Smooth muscle cell (in vitro differentiated cells): ENCODE measurements at regions not wholly inside any gene's neighbourhood (a gene's known extent, or its start where the extent isn't known, plus 50 kb on each side); places are given as distances from the start of the nearest gene placed in this dataset.

Experiments used
- DNase-seq: peaks from one replicate; lab custom pipeline; 2025; ENCODE audit not compliant: unreplicated experiment; lab: John Stamatoyannopoulos, UW
- H2AFZ ChIP-seq: fragments of 200-600 bp; sonication (generic); 2 replicates; pipeline ENCODE4 v1.6.0; 2016; ENCODE audit warnings: antibody characterized with exemption, low read depth, mild to moderate bottlenecking
- H3F3A ChIP-seq: fragments of 200-600 bp; sonication (generic); 2 replicates; pipeline ENCODE4 v1.6.0; 2017; ENCODE audit warnings: antibody characterized with exemption, low read depth
- H3K27ac ChIP-seq: fragments of 200-600 bp; sonication (generic); 2 replicates; pipeline ENCODE4 v1.5.1; 2016; ENCODE audit warnings: low read depth, mild to moderate bottlenecking
- H3K27me3 ChIP-seq: fragments of 200-600 bp; sonication (generic); 2 replicates; pipeline ENCODE4 v1.6.1; 2016; ENCODE audit warnings: low read depth, mild to moderate bottlenecking
- H3K36me3 ChIP-seq: fragments of 200-600 bp; sonication (generic); 2 replicates; pipeline ENCODE4 v1.5.1; 2016; ENCODE audit warnings: low read depth
- H3K4me1 ChIP-seq: fragments of 200-600 bp; sonication (generic); 2 replicates; pipeline ENCODE4 v1.5.1; 2016; ENCODE audit warnings: low read depth
- H3K4me2 ChIP-seq: fragments of 200-600 bp; sonication (generic); 2 replicates; pipeline ENCODE4 v1.6.0; 2016; ENCODE audit warnings: mild to moderate bottlenecking
- H3K4me3 ChIP-seq: fragments of 200-600 bp; sonication (generic); 2 replicates; pipeline ENCODE4 v1.5.1; 2016; ENCODE audit warnings: mild to moderate bottlenecking
- H3K79me2 ChIP-seq: fragments of 200-600 bp; sonication (generic); 2 replicates; pipeline ENCODE4 v1.6.0; 2016; ENCODE audit warnings: low read depth, mild to moderate bottlenecking
- H3K9ac ChIP-seq: fragments of 200-600 bp; sonication (generic); 2 replicates; pipeline ENCODE4 v1.6.0; 2016; ENCODE audit warnings: low read depth
- H3K9me3 ChIP-seq: fragments of 200-600 bp; sonication (generic); replicated peaks from 2 replicates; pipeline ENCODE4 v1.5.1; 2016; ENCODE audit warnings: low read depth
- H4K20me1 ChIP-seq: fragments of 200-600 bp; sonication (generic); 2 replicates; pipeline ENCODE4 v1.6.0; 2016; ENCODE audit warnings: low read depth
- WGBS: methylation state at CpG from one replicate; pipeline ENCODE4 v1.1.7; 2016; ENCODE audit warnings: low lambda C conversion rate; 5-methylcytosine and 5-hydroxymethylcytosine counted together
- TF ChIP-seq, protein P1 (sequence below): fragments of 200-600 bp; sonication (generic); IDR thresholded peaks from 2 replicates; pipeline ENCODE4 v1.5.1; 2017; ENCODE audit warnings: borderline replicate concordance, mild to moderate bottlenecking, antibody characterized with exemption; ENCODE audit not compliant: insufficient read depth, poor library complexity, severe bottlenecking

DNA sequence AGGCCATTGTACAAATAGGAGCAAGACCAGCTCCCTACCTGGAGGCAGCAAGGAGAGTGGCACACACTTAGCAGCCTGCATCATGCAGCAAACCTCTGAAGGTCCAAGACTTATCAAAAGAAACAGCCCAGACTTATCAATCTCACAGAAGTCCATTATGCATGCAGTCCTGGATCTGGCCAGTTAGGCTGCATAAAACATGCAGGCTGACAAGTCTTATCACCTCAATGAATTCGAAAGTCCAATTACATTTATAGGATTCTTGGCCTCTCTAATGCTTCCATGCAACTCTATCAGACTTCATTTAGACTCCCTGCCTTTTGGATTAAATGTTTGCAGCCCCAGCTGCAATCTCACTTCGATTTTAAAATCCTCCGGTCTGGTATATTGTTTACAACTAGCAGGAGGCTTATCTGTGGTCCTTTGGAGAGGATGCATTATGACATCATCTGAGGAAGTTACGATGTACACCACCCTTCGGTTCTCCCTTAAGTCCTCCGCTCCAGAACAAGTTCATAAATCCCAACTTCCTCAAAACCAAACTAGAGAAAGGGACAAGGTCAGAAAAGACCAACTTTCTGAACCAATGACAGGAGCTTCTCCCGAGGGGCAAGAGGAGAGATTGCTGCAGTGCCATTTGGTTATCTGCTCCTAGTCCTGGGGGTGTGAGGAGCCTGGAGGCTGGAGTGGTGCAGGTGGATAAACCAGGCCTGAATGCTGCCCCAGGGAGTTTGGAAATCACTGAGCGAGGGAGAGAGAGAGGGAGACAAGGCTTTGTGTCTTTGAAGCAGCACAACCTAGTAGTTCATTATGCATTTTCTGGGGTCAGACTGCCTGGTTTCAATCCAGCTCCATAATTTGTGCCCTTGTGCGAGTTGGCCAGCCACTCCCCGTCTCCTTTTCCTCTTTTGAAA, 313.9 kb downstream of the TLE1 start:
- no peaks in the 10 kb centered on the region for H3K27me3 ChIP-seq
- peaks cover 35% of the 10 kb centered on the region for H3K4me1 ChIP-seq
- H3K9ac ChIP-seq = no peak overlapping the region
- H4K20me1 ChIP-seq = no peaks in the 10 kb centered on the region
- no peak overlapping the region for H3K4me3 ChIP-seq
- no peak overlapping the region for H3K27ac ChIP-seq
- TF ChIP-seq, protein P1, sequence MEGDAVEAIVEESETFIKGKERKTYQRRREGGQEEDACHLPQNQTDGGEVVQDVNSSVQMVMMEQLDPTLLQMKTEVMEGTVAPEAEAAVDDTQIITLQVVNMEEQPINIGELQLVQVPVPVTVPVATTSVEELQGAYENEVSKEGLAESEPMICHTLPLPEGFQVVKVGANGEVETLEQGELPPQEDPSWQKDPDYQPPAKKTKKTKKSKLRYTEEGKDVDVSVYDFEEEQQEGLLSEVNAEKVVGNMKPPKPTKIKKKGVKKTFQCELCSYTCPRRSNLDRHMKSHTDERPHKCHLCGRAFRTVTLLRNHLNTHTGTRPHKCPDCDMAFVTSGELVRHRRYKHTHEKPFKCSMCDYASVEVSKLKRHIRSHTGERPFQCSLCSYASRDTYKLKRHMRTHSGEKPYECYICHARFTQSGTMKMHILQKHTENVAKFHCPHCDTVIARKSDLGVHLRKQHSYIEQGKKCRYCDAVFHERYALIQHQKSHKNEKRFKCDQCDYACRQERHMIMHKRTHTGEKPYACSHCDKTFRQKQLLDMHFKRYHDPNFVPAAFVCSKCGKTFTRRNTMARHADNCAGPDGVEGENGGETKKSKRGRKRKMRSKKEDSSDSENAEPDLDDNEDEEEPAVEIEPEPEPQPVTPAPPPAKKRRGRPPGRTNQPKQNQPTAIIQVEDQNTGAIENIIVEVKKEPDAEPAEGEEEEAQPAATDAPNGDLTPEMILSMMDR = no peak
- no peaks in the 10 kb centered on the region for H3K36me3 ChIP-seq
- peaks cover 9% of the 10 kb centered on the region for H3F3A ChIP-seq
- H2AFZ ChIP-seq = peak overlapping the region; percentile 14
- WGBS = 30% methylated on average over 10 of the region's 10 CpGs
- no peaks in the 10 kb centered on the region for H3K79me2 ChIP-seq
- no peak for DNase-seq
- peak overlapping the region; percentile 16 for H3K4me2 ChIP-seq
- no peaks in the 10 kb centered on the region for H3K9me3 ChIP-seq

DNA sequence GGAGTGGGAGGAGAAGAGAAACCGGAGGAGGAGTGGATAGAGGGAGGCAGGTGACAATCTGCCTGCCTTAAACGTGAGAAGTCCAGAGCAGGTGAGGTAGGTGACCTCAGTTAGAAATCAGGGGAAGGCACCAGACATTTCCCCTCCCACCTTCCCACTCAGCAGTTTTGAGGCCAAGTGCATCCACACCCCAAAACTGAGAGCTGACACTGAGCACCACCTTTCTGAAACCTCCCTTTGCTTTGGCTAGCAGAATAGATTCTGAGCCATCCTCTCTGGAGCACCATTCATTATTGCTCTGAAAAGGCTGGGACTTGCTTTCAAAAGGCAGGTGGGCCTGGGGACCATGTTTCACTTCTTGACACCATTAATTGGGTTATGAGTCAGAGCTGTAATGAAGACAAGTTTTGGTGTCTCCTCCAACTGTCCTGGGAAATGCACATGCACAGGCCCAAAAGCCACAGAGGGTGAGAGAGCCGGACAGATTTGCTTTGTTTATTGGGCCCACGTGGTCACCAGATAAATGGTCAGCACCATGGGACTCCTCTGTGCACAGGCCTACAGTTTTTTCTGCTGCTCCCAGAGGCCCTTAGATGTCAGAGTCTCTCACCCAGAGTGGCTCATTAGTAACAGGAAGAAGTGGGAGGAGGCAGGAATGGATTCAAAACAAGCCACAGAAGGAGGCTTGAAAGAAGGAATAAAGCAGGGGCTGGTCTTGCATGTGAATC, 314.7 kb downstream of the TLE1 start:
- H3K27ac ChIP-seq = no peak overlapping the region
- H2AFZ ChIP-seq = no peak overlapping the region
- 57% methylated on average over 4 of the region's 4 CpGs for WGBS
- H3K9ac ChIP-seq = no peak overlapping the region
- H3K4me1 ChIP-seq = peaks cover 43% of the 10 kb centered on the region
- H3K4me2 ChIP-seq = peak overlapping the region; percentile 16
- H4K20me1 ChIP-seq = no peaks in the 10 kb centered on the region
- TF ChIP-seq, protein P1 = no peak
- H3K36me3 ChIP-seq = no peaks in the 10 kb centered on the region
- DNase-seq = no peak
- no peaks in the 10 kb centered on the region for H3K9me3 ChIP-seq
- peaks cover 9% of the 10 kb centered on the region for H3F3A ChIP-seq
- H3K27me3 ChIP-seq = no peaks in the 10 kb centered on the region
- H3K79me2 ChIP-seq = no peaks in the 10 kb centered on the region
- no peak overlapping the region for H3K4me3 ChIP-seq

DNA sequence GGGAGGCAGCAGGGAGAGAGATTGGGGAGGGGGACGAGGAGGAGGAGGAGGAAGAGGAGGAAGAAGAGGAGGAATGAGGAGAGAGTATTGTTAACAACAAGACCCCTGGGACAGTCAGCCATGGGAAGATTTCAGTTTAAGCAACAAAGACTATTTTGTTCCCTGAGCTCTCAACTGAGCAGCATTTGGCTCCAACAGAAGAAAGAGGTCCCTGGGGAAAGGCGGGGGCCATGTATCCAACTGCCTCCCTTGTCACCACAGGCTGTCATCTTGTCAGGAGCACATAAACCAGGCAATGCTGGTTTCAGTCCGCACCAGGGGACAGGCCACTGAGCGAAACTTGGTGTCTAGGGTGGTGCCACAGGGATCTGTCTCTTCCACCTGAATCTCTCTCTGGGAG, 316.1 kb downstream of the TLE1 start:
- Histone ChIP-seq H3K4me3 (no peak overlapping the region), H3K4me2 (no peak overlapping the region), H2AFZ (no peak overlapping the region), H3K9me3 (no peaks in the 10 kb centered on the region), H3K27me3 (no peaks in the 10 kb centered on the region), H3K36me3 (no peaks in the 10 kb centered on the region), H3K9ac (no peak overlapping the region), H4K20me1 (no peaks in the 10 kb centered on the region), H3K4me1 (peaks cover 52% of the 10 kb centered on the region), H3K27ac (no peak overlapping the region), H3F3A (peaks cover 9% of the 10 kb centered on the region), H3K79me2 (no peaks in the 10 kb centered on the region)
- TF ChIP-seq, protein P1 = no peak
- WGBS = 95% methylated on average over 4 of the region's 4 CpGs
- no peak for DNase-seq
